Mammary epithelial cell (primary cell): ENCODE measurements at regions not wholly inside any gene's neighbourhood (a gene's known extent, or its start where the extent isn't known, plus 50 kb on each side); places are given as distances from the start of the nearest gene placed in this dataset.

Experiments used
- CTCF ChIP-seq, 2 donors: IDR thresholded peaks in 1 of 2; conservative IDR thresholded peaks in 1 of 2; 2 replicates each; pipeline ENCODE4 v1.5.1; 2011 to 2012; ENCODE audit warnings: inconsistent platforms in 2 of 2, low read length in 2 of 2, mild to moderate bottlenecking in 2 of 2, control low read depth in 1 of 2, low read depth in 1 of 2; ENCODE audit not compliant: insufficient read depth in 1 of 2; ENCODE audit errors: extremely low read depth in 1 of 2
- EZH2 ChIP-seq: IDR thresholded peaks from 2 replicates; pipeline ENCODE4 v1.6.1; 2012; ENCODE audit warnings: low read length, inconsistent platforms, borderline replicate concordance

- TF ChIP-seq CTCF (conservative IDR thresholded peaks at IDR 0.05 in 1 of 2, IDR thresholded peaks at IDR 0.05 in 1 of 2; ENCODE audit: extremely low read depth in 1 of 2, insufficient read depth in 1 of 2, low read depth in 1 of 2, low read length in 2 of 2) (no peak), EZH2 (no peak)
Measured at GRCh38 chr5:144800169-144800568, 629.5 kb downstream of the KCTD16 start.
